ENCODE measurements at regions not wholly inside any gene's neighbourhood (a gene's known extent, or its start where the extent isn't known, plus 50 kb on each side); places are given as distances from the start of the nearest gene placed in this dataset.

- intact Hi-C loops (cut with micrococcal nuclease) = no loop called here
- Mint-ChIP-seq H3K27me3 (ENCODE audit: low read depth in 3 of 3) (peaks cover 0 to 4% (median 1%) of the 10 kb centered on the region in 3 donors), H3K36me3 (no peaks in the 10 kb centered on the region), H3K27ac (no peak overlapping the region), H3K4me3 (no peak overlapping the region), H3K9me3 (no peaks in the 10 kb centered on the region), H3K4me1 (no peaks in the 10 kb centered on the region)
- H3K9me3 ChIP-seq (replicated peaks in 1 of 2; ENCODE audit: control insufficient read depth in 1 of 2, insufficient read depth in 1 of 2, low read length in 2 of 2) = no peaks in the 10 kb centered on the region
- H3K9ac ChIP-seq (ENCODE audit: insufficient read depth, low read length, poor library complexity, severe bottlenecking) = no peak overlapping the region
- no peak overlapping the region for H2AFZ ChIP-seq (ENCODE audit: insufficient read depth, low read depth, low read length, poor library complexity, severe bottlenecking)
- H3K4me3 ChIP-seq (replicated peaks in 1 of 3; ENCODE audit: low read depth in 2 of 3, low read length in 3 of 3) = no peak overlapping the region
- H3K36me3 ChIP-seq (replicated peaks in 1 of 2; ENCODE audit: control insufficient read depth in 1 of 2, insufficient read depth in 2 of 2, low read length in 2 of 2) = no peaks in the 10 kb centered on the region
- no peak overlapping the region for H3K27ac ChIP-seq (ENCODE audit: low read depth in 1 of 2, low read length in 2 of 2)
- no peaks in the 10 kb centered on the region for H3K79me2 ChIP-seq (ENCODE audit: insufficient read depth, low read length)
- DNase-seq = no peak
- no peaks in the 10 kb centered on the region for H3K27me3 ChIP-seq (ENCODE audit: control insufficient read depth in 2 of 2, insufficient read depth in 2 of 2, low read length in 2 of 2)
- no CpG with 5 or more reads among the region's 5 CpGs for WGBS (ENCODE audit: insufficient coverage)
- no peaks in the 10 kb centered on the region for H3K4me1 ChIP-seq (ENCODE audit: control insufficient read depth in 1 of 2, insufficient read depth in 2 of 2, low read length in 2 of 2)
- TF ChIP-seq CTCF (IDR thresholded peaks at IDR 0.05) = no peak
- H4K20me1 ChIP-seq (ENCODE audit: insufficient read depth, low read length) = no peaks in the 10 kb centered on the region
- no peak overlapping the region for H3K4me2 ChIP-seq (replicated peaks; ENCODE audit: extremely low read depth, low read length, poor library complexity, severe bottlenecking)
Measured at GRCh38 chr17:34811561-34811960, 149.7 kb downstream of the CCT6B start.

DNA sequence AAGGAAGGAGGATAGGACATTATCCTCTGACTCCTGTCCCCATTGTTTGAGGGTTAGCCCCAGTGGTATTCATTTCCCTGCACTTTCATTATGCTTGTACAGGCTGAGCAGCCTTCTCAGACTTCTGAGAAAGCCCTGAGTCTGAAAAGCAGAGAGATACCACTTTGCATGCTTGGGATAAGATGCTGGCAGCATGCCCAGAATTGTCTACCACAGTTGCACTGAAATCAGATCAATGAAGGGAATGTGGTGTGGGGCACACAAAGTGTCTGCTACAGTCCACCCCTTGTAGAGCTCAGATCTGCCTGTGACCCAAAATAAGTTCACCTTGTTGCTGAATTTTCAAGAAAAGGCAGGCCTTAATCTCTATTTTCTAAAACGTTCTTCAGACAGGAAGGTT is 160.6 kb downstream of the CCT6B start:
- Histone ChIP-seq H3K27me3 (ENCODE audit: control insufficient read depth in 2 of 2, insufficient read depth in 2 of 2, low read length in 2 of 2) (no peaks in the 10 kb centered on the region), H4K20me1 (ENCODE audit: insufficient read depth, low read length) (no peaks in the 10 kb centered on the region), H3K9ac (ENCODE audit: insufficient read depth, low read length, poor library complexity, severe bottlenecking) (no peak overlapping the region), H3K27ac (ENCODE audit: low read depth in 1 of 2, low read length in 2 of 2) (no peak overlapping the region), H3K4me1 (ENCODE audit: control insufficient read depth in 1 of 2, insufficient read depth in 2 of 2, low read length in 2 of 2) (no peaks in the 10 kb centered on the region), H3K9me3 (replicated peaks in 1 of 2; ENCODE audit: control insufficient read depth in 1 of 2, insufficient read depth in 1 of 2, low read length in 2 of 2) (no peaks in the 10 kb centered on the region), H2AFZ (ENCODE audit: insufficient read depth, low read depth, low read length, poor library complexity, severe bottlenecking) (no peak overlapping the region), H3K79me2 (ENCODE audit: insufficient read depth, low read length) (no peaks in the 10 kb centered on the region), H3K36me3 (replicated peaks in 1 of 2; ENCODE audit: control insufficient read depth in 1 of 2, insufficient read depth in 2 of 2, low read length in 2 of 2) (no peaks in the 10 kb centered on the region), H3K4me2 (replicated peaks; ENCODE audit: extremely low read depth, low read length, poor library complexity, severe bottlenecking) (no peak overlapping the region), H3K4me3 (replicated peaks in 1 of 3; ENCODE audit: low read depth in 2 of 3, low read length in 3 of 3) (no peak overlapping the region)
- H3K36me3 Mint-ChIP-seq = no peaks in the 10 kb centered on the region
- WGBS (ENCODE audit: insufficient coverage) = 80% methylated on average over 1 of the region's 1 CpG
- TF ChIP-seq CTCF (IDR thresholded peaks at IDR 0.05) = no peak
- no peak for DNase-seq
- H3K27ac Mint-ChIP-seq = no peak overlapping the region
- peaks cover 0 to 7% (median 2%) of the 10 kb centered on the region in 7 donors for H3K9me3 Mint-ChIP-seq
- no peaks in the 10 kb centered on the region for H3K4me1 Mint-ChIP-seq
- intact Hi-C loops (cut with micrococcal nuclease) = no loop called here
- no peak overlapping the region for H3K4me3 Mint-ChIP-seq
- H3K27me3 Mint-ChIP-seq (ENCODE audit: low read depth in 3 of 3) = peaks cover 2 to 17% (median 14%) of the 10 kb centered on the region in 3 donors
